GM12878 (cell line): ENCODE measurements at regions not wholly inside any gene's neighbourhood (a gene's known extent, or its start where the extent isn't known, plus 50 kb on each side); places are given as distances from the start of the nearest gene placed in this dataset.

ENCODE experiments used
- EED ChIP-seq: sonication (generic); IDR thresholded peaks from 2 replicates; pipeline ENCODE4 v1.6.1; 2016; ENCODE audit warnings: antibody characterized with exemption, low read depth
- EZH2 ChIP-seq: IDR thresholded peaks from 2 replicates; pipeline ENCODE4 v1.6.1; 2012; ENCODE audit warnings: low read depth, mild to moderate bottlenecking, control low read depth, inconsistent platforms, low read length, borderline replicate concordance; ENCODE audit not compliant: control insufficient read depth
- MEF2A ChIP-seq: IDR thresholded peaks from 2 replicates; pipeline ENCODE4 v1.6.1; 2011; ENCODE audit warnings: low read depth, mild to moderate bottlenecking, low read length, moderate library complexity; ENCODE audit not compliant: insufficient read depth
- POLR2AphosphoS2 ChIP-seq: IDR thresholded peaks from 2 replicates; pipeline ENCODE4 v1.6.1; 2011; ENCODE audit warnings: low read depth, mild to moderate bottlenecking, low read length, improper control_type of control experiment, moderate library complexity
- RCOR1 ChIP-seq: conservative IDR thresholded peaks from 2 replicates; pipeline ENCODE4 v1.6.1; 2012; ENCODE audit warnings: low read depth, low read length, improper control_type of control experiment
- RFX5 ChIP-seq: IDR thresholded peaks from 2 replicates; pipeline ENCODE4 v1.6.1; 2011; ENCODE audit warnings: low read depth, low read length, improper control_type of control experiment
- ZZZ3 ChIP-seq: IDR thresholded peaks from 2 replicates; pipeline ENCODE4 v1.6.1; 2011; ENCODE audit warnings: low read depth; ENCODE audit not compliant: control insufficient read depth, insufficient read length
- TF ChIP-seq, protein P1 (sequence below): IDR thresholded peaks from 2 replicates; pipeline ENCODE4 v1.6.1; 2011; ENCODE audit warnings: borderline replicate concordance, low read depth, mild to moderate bottlenecking, moderate library complexity, low read length; ENCODE audit not compliant: insufficient read depth, poor library complexity, severe bottlenecking
- TF ChIP-seq, protein P2 (sequence below): IDR thresholded peaks from 2 replicates; pipeline ENCODE4 v1.6.1; 2012; ENCODE audit warnings: mild to moderate bottlenecking, low read depth, low read length
- TF ChIP-seq, protein P3 (sequence below): IDR thresholded peaks from 2 replicates; pipeline ENCODE4 v1.6.1; 2011; ENCODE audit warnings: low read depth, low read length, improper control_type of control experiment, borderline replicate concordance
- TF ChIP-seq, protein P4 (sequence below): fragments of 450-650 bp; IDR thresholded peaks from 2 replicates; pipeline ENCODE4 v1.6.1; 2016; ENCODE audit warnings: mild to moderate bottlenecking
- TF ChIP-seq, protein P5 (sequence below), 3 experiments: IDR thresholded peaks in 2 of 3; conservative IDR thresholded peaks in 1 of 3; 2 replicates each; pipeline ENCODE4 v1.5.1; 2011; ENCODE audit warnings: low read depth in 3 of 3, low read length in 3 of 3, mild to moderate bottlenecking in 3 of 3, control low read depth in 2 of 3, moderate library complexity in 2 of 3, inconsistent platforms in 1 of 3, mixed read lengths in 1 of 3; ENCODE audit not compliant: control insufficient read depth in 2 of 3, insufficient read depth in 1 of 3; ENCODE audit errors: extremely low read depth in 1 of 3

DNA sequence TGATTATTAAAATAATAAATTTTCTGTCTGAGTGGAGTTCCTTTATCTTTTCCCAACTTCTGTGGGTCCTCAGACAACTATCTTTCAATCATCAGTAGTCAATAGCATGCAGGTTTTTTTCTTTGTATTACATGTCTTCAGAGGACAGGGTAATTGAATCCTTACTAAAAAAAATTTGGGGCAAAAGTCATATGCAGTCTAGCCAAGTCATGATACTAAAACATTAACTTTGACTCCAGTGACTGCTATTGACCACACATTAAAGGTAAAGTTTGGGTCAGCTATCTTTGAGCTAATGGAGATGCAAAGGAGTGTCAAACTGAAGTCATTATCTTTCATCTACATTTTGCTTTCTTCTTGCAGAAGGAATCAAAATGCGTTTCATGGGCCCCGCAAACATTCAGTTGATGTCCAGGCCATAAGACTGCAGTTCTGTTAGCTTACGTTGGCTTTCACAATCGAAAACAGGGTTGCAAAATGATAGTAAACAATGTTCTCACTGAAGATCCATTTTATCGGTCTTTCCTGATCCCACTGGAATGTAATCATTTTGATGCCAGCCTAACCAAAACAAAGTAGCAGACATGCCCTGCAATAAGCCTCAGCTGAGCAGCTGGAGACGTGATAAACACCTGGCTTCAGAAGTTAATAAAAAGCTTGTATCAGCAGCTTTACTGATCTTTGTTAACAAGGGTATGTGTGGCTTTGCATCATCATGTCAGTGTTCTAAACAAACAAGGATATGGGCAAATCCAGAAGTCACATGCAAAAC is 186.1 kb upstream of the PRLR start:
- TF ChIP-seq EZH2 (no peak), MEF2A (no peak), ZZZ3 (no peak), POLR2AphosphoS2 (no peak), EED (no peak), RCOR1 (no peak), RFX5 (no peak)
- TF ChIP-seq, protein P1, sequence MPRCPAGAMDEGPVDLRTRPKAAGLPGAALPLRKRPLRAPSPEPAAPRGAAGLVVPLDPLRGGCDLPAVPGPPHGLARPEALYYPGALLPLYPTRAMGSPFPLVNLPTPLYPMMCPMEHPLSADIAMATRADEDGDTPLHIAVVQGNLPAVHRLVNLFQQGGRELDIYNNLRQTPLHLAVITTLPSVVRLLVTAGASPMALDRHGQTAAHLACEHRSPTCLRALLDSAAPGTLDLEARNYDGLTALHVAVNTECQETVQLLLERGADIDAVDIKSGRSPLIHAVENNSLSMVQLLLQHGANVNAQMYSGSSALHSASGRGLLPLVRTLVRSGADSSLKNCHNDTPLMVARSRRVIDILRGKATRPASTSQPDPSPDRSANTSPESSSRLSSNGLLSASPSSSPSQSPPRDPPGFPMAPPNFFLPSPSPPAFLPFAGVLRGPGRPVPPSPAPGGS, result no peak
- TF ChIP-seq, protein P2, sequence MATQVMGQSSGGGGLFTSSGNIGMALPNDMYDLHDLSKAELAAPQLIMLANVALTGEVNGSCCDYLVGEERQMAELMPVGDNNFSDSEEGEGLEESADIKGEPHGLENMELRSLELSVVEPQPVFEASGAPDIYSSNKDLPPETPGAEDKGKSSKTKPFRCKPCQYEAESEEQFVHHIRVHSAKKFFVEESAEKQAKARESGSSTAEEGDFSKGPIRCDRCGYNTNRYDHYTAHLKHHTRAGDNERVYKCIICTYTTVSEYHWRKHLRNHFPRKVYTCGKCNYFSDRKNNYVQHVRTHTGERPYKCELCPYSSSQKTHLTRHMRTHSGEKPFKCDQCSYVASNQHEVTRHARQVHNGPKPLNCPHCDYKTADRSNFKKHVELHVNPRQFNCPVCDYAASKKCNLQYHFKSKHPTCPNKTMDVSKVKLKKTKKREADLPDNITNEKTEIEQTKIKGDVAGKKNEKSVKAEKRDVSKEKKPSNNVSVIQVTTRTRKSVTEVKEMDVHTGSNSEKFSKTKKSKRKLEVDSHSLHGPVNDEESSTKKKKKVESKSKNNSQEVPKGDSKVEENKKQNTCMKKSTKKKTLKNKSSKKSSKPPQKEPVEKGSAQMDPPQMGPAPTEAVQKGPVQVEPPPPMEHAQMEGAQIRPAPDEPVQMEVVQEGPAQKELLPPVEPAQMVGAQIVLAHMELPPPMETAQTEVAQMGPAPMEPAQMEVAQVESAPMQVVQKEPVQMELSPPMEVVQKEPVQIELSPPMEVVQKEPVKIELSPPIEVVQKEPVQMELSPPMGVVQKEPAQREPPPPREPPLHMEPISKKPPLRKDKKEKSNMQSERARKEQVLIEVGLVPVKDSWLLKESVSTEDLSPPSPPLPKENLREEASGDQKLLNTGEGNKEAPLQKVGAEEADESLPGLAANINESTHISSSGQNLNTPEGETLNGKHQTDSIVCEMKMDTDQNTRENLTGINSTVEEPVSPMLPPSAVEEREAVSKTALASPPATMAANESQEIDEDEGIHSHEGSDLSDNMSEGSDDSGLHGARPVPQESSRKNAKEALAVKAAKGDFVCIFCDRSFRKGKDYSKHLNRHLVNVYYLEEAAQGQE, result no peak
- TF ChIP-seq, protein P3, sequence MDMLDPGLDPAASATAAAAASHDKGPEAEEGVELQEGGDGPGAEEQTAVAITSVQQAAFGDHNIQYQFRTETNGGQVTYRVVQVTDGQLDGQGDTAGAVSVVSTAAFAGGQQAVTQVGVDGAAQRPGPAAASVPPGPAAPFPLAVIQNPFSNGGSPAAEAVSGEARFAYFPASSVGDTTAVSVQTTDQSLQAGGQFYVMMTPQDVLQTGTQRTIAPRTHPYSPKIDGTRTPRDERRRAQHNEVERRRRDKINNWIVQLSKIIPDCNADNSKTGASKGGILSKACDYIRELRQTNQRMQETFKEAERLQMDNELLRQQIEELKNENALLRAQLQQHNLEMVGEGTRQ, result no peak
- TF ChIP-seq, protein P4, sequence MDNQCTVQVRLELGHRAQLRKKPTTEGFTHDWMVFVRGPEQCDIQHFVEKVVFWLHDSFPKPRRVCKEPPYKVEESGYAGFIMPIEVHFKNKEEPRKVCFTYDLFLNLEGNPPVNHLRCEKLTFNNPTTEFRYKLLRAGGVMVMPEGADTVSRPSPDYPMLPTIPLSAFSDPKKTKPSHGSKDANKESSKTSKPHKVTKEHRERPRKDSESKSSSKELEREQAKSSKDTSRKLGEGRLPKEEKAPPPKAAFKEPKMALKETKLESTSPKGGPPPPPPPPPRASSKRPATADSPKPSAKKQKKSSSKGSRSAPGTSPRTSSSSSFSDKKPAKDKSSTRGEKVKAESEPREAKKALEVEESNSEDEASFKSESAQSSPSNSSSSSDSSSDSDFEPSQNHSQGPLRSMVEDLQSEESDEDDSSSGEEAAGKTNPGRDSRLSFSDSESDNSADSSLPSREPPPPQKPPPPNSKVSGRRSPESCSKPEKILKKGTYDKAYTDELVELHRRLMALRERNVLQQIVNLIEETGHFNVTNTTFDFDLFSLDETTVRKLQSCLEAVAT, result no peak
- TF ChIP-seq, protein P5, sequence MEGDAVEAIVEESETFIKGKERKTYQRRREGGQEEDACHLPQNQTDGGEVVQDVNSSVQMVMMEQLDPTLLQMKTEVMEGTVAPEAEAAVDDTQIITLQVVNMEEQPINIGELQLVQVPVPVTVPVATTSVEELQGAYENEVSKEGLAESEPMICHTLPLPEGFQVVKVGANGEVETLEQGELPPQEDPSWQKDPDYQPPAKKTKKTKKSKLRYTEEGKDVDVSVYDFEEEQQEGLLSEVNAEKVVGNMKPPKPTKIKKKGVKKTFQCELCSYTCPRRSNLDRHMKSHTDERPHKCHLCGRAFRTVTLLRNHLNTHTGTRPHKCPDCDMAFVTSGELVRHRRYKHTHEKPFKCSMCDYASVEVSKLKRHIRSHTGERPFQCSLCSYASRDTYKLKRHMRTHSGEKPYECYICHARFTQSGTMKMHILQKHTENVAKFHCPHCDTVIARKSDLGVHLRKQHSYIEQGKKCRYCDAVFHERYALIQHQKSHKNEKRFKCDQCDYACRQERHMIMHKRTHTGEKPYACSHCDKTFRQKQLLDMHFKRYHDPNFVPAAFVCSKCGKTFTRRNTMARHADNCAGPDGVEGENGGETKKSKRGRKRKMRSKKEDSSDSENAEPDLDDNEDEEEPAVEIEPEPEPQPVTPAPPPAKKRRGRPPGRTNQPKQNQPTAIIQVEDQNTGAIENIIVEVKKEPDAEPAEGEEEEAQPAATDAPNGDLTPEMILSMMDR (IDR thresholded peaks at IDR 0.05 in 2 of 3, conservative IDR thresholded peaks at IDR 0.05 in 1 of 3; ENCODE audit: control insufficient read depth in 2 of 3, extremely low read depth in 1 of 3, insufficient read depth in 1 of 3, low read depth in 3 of 3, low read length in 3 of 3), result no peak
